ENCODE measurements at regions not wholly inside any gene's neighbourhood (a gene's known extent, or its start where the extent isn't known, plus 50 kb on each side); places are given as distances from the start of the nearest gene placed in this dataset.
"Not testable (repeated sequence)": the region's sequence is repeated elsewhere in the genome, so short reads cannot be mapped to it uniquely, and the experiment has no call there.

DNA sequence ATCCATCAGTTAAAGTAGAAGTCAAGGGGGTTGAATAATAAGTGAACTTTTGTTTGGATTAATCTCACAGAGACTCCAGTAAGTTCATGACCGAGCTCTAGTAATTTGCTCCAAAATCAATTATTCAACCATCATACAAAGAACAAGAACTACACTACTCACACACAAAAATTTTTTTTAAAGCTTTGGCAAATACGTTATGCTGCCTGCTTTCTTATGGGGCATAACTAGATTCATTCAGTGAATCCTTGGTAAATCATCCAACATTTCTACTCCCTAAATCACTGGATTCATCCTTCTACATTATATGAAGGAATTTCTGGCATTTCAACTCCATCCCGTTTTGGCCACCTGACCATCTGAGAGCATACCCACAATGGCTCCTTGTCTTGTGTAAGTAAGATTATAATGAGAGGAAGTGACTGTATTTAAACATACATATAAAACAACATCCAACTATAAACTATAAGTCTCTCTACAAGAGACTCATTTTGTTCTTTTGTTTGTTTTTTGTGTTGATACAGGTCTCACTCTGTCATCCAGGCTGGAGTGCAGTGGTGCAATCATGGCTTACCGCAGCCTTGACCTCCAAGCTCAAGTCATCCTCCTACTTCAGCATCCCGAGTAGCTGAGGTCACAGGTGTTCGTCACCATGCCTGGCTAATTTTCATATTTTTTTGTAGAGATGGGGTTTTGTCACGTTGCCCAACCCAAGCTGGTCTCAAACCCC is 144.2 kb upstream of the LRRTM4 start:
- Histone ChIP-seq H3T11ph (ENCODE audit: low read length) (no peak overlapping the region), H3K23me2 (ENCODE audit: insufficient read length, low read depth, low read length, poor library complexity, severe bottlenecking) (no peaks in the 10 kb centered on the region), H3K9me3 (ENCODE audit: control insufficient read depth, low read depth, low read length) (no peaks in the 10 kb centered on the region), H4K91ac (ENCODE audit: insufficient read length, low read depth, low read length) (no peak overlapping the region), H2BK15ac (ENCODE audit: low read depth, low read length) (no peak overlapping the region), H2BK5ac (ENCODE audit: insufficient read length, low read length) (no peak overlapping the region), H3K9ac (ENCODE audit: extremely low read depth, insufficient read length, low read length) (no peak overlapping the region), H3K4ac (ENCODE audit: low read depth, low read length) (no peak overlapping the region), H4K5ac (ENCODE audit: insufficient read length, low read depth, low read length) (no peak overlapping the region), H3K56ac (ENCODE audit: insufficient read length, low read depth, low read length) (no peak overlapping the region), H2BK20ac (ENCODE audit: low read depth, low read length, poor library complexity, severe bottlenecking) (no peak overlapping the region), H3K27ac (ENCODE audit: insufficient read length, low read depth, low read length) (no peak overlapping the region), H3K4me1 (ENCODE audit: insufficient read depth, low read length) (no peaks in the 10 kb centered on the region), H4K20me1 (ENCODE audit: control insufficient read depth, insufficient read depth, insufficient read length) (no peaks in the 10 kb centered on the region), H2AFZ (ENCODE audit: low read length) (no peak overlapping the region), H2BK12ac (ENCODE audit: insufficient read length, low read depth, low read length) (no peak overlapping the region), H2BK120ac (ENCODE audit: low read depth, low read length, poor library complexity, severe bottlenecking) (no peak overlapping the region), H2AK5ac (ENCODE audit: insufficient read length, low read length) (no peak overlapping the region), H3K18ac (ENCODE audit: insufficient read length, low read depth, low read length) (no peak overlapping the region), H3K14ac (ENCODE audit: insufficient read depth, low read length) (no peak overlapping the region), H3K79me1 (ENCODE audit: insufficient read depth, low read depth, low read length, poor library complexity, severe bottlenecking) (no peaks in the 10 kb centered on the region), H3K79me2 (ENCODE audit: insufficient read depth, low read length) (no peaks in the 10 kb centered on the region), H3K4me2 (ENCODE audit: insufficient read depth, insufficient read length, low read length) (no peak overlapping the region), H4K8ac (replicated peaks; ENCODE audit: insufficient read length, low read depth, low read length) (no peak overlapping the region), H3K27me3 (ENCODE audit: insufficient read depth, low read length) (no peaks in the 10 kb centered on the region), H3K23ac (ENCODE audit: insufficient read length, low read depth, low read length) (no peak overlapping the region)
- peak overlapping the region in 1 of 3 experiments; percentile 74; a peak in 2 of 7 replicates for H3K27ac Mint-ChIP-seq
- H3K27me3 Mint-ChIP-seq (ENCODE audit: low read depth), result no peaks in the 10 kb centered on the region
- TF ChIP-seq, protein P1, sequence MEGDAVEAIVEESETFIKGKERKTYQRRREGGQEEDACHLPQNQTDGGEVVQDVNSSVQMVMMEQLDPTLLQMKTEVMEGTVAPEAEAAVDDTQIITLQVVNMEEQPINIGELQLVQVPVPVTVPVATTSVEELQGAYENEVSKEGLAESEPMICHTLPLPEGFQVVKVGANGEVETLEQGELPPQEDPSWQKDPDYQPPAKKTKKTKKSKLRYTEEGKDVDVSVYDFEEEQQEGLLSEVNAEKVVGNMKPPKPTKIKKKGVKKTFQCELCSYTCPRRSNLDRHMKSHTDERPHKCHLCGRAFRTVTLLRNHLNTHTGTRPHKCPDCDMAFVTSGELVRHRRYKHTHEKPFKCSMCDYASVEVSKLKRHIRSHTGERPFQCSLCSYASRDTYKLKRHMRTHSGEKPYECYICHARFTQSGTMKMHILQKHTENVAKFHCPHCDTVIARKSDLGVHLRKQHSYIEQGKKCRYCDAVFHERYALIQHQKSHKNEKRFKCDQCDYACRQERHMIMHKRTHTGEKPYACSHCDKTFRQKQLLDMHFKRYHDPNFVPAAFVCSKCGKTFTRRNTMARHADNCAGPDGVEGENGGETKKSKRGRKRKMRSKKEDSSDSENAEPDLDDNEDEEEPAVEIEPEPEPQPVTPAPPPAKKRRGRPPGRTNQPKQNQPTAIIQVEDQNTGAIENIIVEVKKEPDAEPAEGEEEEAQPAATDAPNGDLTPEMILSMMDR (conservative IDR thresholded peaks at IDR 0.05), result no peak
- H3K9me3 Mint-ChIP-seq, result no peaks in the 10 kb centered on the region
- H3K4me3 Mint-ChIP-seq, result no peak overlapping the region
- WGBS (ENCODE audit: extremely low coverage, insufficient read length, low lambda C conversion rate), result no CpG with 5 or more reads among the region's 7 CpGs
- H3K36me3 Mint-ChIP-seq (ENCODE audit: insufficient read depth in 1 of 3, low read depth in 3 of 3), result no peaks in the 10 kb centered on the region
- no peak for DNase-seq
- no peaks in the 10 kb centered on the region for H3K4me1 Mint-ChIP-seq

DNA sequence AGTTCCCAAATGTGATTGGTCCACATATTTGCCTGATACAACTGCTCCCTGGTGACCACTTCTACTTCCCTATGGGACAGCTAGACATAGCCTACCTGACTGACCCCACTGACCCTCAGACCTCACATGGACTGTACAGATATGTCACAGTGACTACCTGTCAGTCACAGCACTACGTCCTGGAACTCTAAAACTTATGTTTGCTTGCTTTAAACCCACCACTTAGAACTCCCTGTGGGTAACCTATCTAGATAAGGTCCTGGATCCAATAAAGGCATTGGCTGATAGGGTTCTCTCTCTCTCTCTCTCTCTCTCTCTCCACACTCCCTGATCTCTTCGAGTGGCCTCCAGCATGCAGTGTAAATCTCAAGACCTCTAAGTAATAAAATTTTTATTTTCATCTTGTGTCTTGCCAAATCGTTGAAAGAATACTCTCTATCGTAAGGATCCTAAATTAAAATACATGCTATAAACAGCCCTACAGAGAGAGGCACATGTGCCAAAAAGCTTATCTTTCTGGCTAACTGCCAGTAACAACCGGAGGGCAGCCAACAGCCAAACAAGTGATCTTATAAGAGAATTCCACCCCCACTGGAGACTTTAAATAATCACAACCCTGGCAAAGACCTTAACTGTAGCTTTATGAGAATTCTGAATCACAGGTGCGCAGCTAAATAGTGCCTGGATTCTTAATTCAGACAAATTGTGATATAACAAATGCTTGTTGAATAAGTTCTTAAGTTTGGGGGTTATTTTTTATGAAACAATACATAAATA is 162.6 kb upstream of the LRRTM4 start:
- not testable (repeated sequence) for H3K9me3 Mint-ChIP-seq; H3K23ac ChIP-seq (ENCODE audit: insufficient read length, low read depth, low read length); H3K27ac Mint-ChIP-seq; H3K79me1 ChIP-seq (ENCODE audit: insufficient read depth, low read depth, low read length, poor library complexity, severe bottlenecking); H3K4me3 Mint-ChIP-seq; H4K91ac ChIP-seq (ENCODE audit: insufficient read length, low read depth, low read length); H3K14ac ChIP-seq (ENCODE audit: insufficient read depth, low read length); H3K9me3 ChIP-seq (ENCODE audit: control insufficient read depth, low read depth, low read length); H4K20me1 ChIP-seq (ENCODE audit: control insufficient read depth, insufficient read depth, insufficient read length); DNase-seq; H2BK12ac ChIP-seq (ENCODE audit: insufficient read length, low read depth, low read length); H2AK5ac ChIP-seq (ENCODE audit: insufficient read length, low read length); H2BK120ac ChIP-seq (ENCODE audit: low read depth, low read length, poor library complexity, severe bottlenecking); H2BK15ac ChIP-seq (ENCODE audit: low read depth, low read length); H3K79me2 ChIP-seq (ENCODE audit: insufficient read depth, low read length); H3K27ac ChIP-seq (ENCODE audit: insufficient read length, low read depth, low read length); H2BK20ac ChIP-seq (ENCODE audit: low read depth, low read length, poor library complexity, severe bottlenecking); H4K5ac ChIP-seq (ENCODE audit: insufficient read length, low read depth, low read length); H4K8ac ChIP-seq (replicated peaks; ENCODE audit: insufficient read length, low read depth, low read length); H2AFZ ChIP-seq (ENCODE audit: low read length); H3K4me1 ChIP-seq (ENCODE audit: insufficient read depth, low read length); H3K23me2 ChIP-seq (ENCODE audit: insufficient read length, low read depth, low read length, poor library complexity, severe bottlenecking); H3K27me3 Mint-ChIP-seq (ENCODE audit: low read depth); H3K4me1 Mint-ChIP-seq; H3K4me2 ChIP-seq (ENCODE audit: insufficient read depth, insufficient read length, low read length); H3K9ac ChIP-seq (ENCODE audit: extremely low read depth, insufficient read length, low read length); H3K56ac ChIP-seq (ENCODE audit: insufficient read length, low read depth, low read length); H3K18ac ChIP-seq (ENCODE audit: insufficient read length, low read depth, low read length); H3T11ph ChIP-seq (ENCODE audit: low read length); H3K4ac ChIP-seq (ENCODE audit: low read depth, low read length); H3K27me3 ChIP-seq (ENCODE audit: insufficient read depth, low read length); H2BK5ac ChIP-seq (ENCODE audit: insufficient read length, low read length); H3K36me3 Mint-ChIP-seq (ENCODE audit: insufficient read depth in 1 of 3, low read depth in 3 of 3)
- no CpG with 5 or more reads among the region's 6 CpGs for WGBS (ENCODE audit: extremely low coverage, insufficient read length, low lambda C conversion rate)

All from H9 (cell line).